LNCAP (cell line): ENCODE measurements at regions not wholly inside any gene's neighbourhood (a gene's known extent, or its start where the extent isn't known, plus 50 kb on each side); places are given as distances from the start of the nearest gene placed in this dataset.

Experiments
- CTCF ChIP-seq: fragments of 450-650 bp; IDR thresholded peaks from 2 replicates; pipeline ENCODE4 v1.5.1; 2017; ENCODE audit warnings: mild to moderate bottlenecking

GRCh38 chr2:14684516-14684915 lies 52.0 kb downstream of the LRATD1 start:
- TF ChIP-seq CTCF = no peak

GRCh38 chr2:14690926-14691325 lies 58.4 kb downstream of the LRATD1 start:
- no peak for TF ChIP-seq CTCF

- no peak for TF ChIP-seq CTCF
These were observed 61.4 kb downstream of the LRATD1 start for GRCh38 chr2:14693874-14694273.

GRCh38 chr2:14700753-14701152 lies 68.2 kb downstream of the LRATD1 start:
- no peak for TF ChIP-seq CTCF

- no peak for TF ChIP-seq CTCF
These were observed 69.7 kb downstream of the LRATD1 start for GRCh38 chr2:14702258-14702657.

GRCh38 chr2:14706201-14706600 lies 73.7 kb downstream of the LRATD1 start:
- TF ChIP-seq CTCF = no peak

- no peak for TF ChIP-seq CTCF
These were observed 79.6 kb downstream of the LRATD1 start for GRCh38 chr2:14712111-14712510.

GRCh38 chr2:14713248-14713647 lies 80.7 kb downstream of the LRATD1 start:
- TF ChIP-seq CTCF = no peak
